Pancreas (tissue), 10 donors: ENCODE measurements at regions not wholly inside any gene's neighbourhood (a gene's known extent, or its start where the extent isn't known, plus 50 kb on each side); places are given as distances from the start of the nearest gene placed in this dataset.

Experiments
- ATAC-seq, 4 donors: fragments of 200-7000 bp; cut with Tn5 transposase; one replicate each; pipeline versions ENCODE4 v1.8.0 to v1.9.1; 2020; ENCODE audit warnings: mild to moderate bottlenecking in 4 of 4, moderate library complexity in 4 of 4
- DNase-seq, 6 donors: peaks; one replicate each; pipeline ENCODE4 v3.0.0-alpha.2; 2020
- FAIRE-seq: peaks from 2 replicates; lab custom pipeline; 2012; peaks lifted over from hg19 to GRCh38; lab: Jason Lieb, UNC
- H3K27ac ChIP-seq, 4 donors: fragments of 200-600 bp; sonication (generic); 1 replicate in 3 of 4; 2 replicates in 1 of 4; pipeline versions ENCODE4 v1.5.0 to v1.8.0; 2020
- H3K27me3 ChIP-seq, 4 donors: fragments of 200-600 bp; one replicate each; pipeline ENCODE4 v1.8.0; 2021
- H3K36me3 ChIP-seq, 3 donors: fragments of 200-600 bp; sonication (generic) in 1 of 3; one replicate each; pipeline versions ENCODE4 v1.5.0 to v1.8.0; 2020 to 2021
- H3K4me1 ChIP-seq, 3 donors: fragments of 200-600 bp; one replicate each; pipeline ENCODE4 v1.8.0; 2021
- H3K4me3 ChIP-seq, 4 donors: fragments of 200-600 bp; sonication (generic) in 2 of 4; one replicate each; pipeline versions ENCODE4 v1.5.0 to v1.8.0; 2020 to 2021
- H3K9me3 ChIP-seq, 4 donors: fragments of 200-600 bp; one replicate each; pipeline ENCODE4 v1.8.0; 2021
- WGBS, 2 donors: extraction: QIAGEN DNeasy Blood & Tissue Kit; methylation state at CpG; one replicate each; pipeline ENCODE4 v1.1.7; 2013; 5-methylcytosine and 5-hydroxymethylcytosine counted together
- intact Hi-C, 3 donors: fragments of 100-400 bp; cut with DNase I; formaldehyde crosslinking; loops; one replicate each; pipeline versions ENCODE4 v1.11.1 to v1.14.2; 2022
- TF ChIP-seq, protein P1 (sequence below), 4 donors: fragments of 200-600 bp; sonication (generic) in 3 of 4; IDR thresholded peaks; one replicate each; pipeline versions ENCODE4 v1.5.0 to v1.8.0; 2021; ENCODE audit warnings: antibody characterized with exemption in 4 of 4
- donor health status: healthy with polysubstance abuse.
- donor health status: DM: no; HTN: no; CAD: no; lungs with moderate emphysema.
- donor health status: DM: no; HTN: no; CAD: no.
- donor health status: control.
- donor health status: control.
- donor health status: Bipolar disorder and iron deficiency.
- donor health status: DM: yes; HTN: yes; CAD: no.
- donor health status: DM: no; HTN: no; CAD: no.
- donor health status: DM: no; HTN: no; CAD: no.
- donor health status: DM: yes; HTN: yes; CAD: no.

DNA sequence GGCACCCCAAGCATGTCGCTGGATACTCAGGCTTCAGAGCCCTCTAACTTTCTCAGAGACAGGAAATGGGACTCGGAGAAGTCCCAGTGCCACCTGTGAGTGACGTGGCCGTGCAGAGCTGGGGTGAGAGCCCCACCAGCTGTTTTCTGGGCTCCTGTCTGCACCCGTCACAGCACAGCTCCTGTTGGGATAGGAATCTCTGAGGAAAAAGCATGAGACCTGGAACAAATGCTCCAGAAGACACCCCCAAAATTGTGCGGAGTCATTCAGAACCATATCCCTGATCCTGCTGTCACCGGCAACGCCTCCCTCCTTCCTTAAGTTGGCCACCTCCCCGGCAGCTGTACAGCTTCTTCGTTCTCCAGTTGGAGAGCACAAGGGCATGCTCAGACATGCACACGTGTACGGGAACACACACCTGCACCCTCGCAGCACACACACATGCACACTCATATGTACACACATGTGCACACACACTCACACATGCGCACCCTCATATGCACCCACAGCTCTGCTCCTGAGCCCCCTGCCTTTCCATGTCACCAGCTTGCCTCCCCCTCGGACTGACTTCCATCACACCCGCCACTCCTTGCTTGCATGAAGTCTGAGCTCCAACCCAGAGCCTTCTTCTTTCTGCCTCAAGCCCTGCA, 1430.0 kb downstream of the BRD1 start:
- WGBS, 2 donors, result 59 to 71% methylated on average over 16 of the region's 16 CpGs
- TF ChIP-seq, protein P1, sequence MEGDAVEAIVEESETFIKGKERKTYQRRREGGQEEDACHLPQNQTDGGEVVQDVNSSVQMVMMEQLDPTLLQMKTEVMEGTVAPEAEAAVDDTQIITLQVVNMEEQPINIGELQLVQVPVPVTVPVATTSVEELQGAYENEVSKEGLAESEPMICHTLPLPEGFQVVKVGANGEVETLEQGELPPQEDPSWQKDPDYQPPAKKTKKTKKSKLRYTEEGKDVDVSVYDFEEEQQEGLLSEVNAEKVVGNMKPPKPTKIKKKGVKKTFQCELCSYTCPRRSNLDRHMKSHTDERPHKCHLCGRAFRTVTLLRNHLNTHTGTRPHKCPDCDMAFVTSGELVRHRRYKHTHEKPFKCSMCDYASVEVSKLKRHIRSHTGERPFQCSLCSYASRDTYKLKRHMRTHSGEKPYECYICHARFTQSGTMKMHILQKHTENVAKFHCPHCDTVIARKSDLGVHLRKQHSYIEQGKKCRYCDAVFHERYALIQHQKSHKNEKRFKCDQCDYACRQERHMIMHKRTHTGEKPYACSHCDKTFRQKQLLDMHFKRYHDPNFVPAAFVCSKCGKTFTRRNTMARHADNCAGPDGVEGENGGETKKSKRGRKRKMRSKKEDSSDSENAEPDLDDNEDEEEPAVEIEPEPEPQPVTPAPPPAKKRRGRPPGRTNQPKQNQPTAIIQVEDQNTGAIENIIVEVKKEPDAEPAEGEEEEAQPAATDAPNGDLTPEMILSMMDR (IDR thresholded peaks at IDR 0.05), result no peak
- Histone ChIP-seq H3K4me1 (no peaks in the 10 kb centered on the region), H3K9me3 (no peaks in the 10 kb centered on the region), H3K27ac (no peak overlapping the region), H3K4me3 (no peak overlapping the region), H3K27me3 (peaks cover 0 to 5% (median 0%) of the 10 kb centered on the region in 4 donors), H3K36me3 (no peaks in the 10 kb centered on the region)
- intact Hi-C loops, result no loop called here
- DNase-seq (no peak), FAIRE-seq (no peak), ATAC-seq (no peak)

DNA sequence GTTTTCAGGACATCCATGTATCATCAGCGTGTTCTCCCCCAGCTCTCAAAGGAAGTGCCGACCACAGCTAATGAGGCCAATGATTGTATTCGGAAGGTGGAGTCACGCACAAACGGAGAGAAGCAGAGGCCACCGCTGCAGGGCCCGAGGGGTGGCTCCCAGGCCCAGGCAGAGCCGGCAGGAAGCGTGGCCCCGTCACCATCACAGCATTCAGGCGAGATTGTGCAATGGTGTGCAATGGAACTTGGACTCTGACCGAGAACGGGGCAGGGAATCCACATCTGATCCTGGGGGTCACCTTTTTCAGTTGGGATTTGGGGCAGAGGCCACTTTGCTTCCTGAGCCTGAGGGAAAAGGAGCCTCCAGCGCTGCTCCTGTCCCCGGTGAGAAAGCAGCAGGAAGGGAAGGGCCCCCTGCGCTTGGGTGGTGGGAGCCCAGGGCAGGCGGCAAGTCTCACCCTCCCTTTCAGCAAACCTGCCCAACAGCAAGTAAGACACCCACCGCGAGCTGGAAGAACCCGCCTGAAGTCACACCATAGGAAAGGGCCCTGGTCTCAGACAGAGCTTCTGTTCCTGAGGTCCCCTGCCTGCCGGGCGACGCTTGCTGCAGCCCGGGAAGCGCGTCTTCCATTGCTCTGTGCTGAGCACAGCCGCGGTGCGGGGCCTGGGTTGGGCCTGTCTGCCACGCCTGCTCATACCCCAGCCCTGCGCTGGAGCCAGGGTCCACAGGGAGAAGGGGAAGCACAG, 1430.7 kb downstream of the BRD1 start:
- ATAC-seq, result no peak
- no peaks in the 10 kb centered on the region for H3K36me3 ChIP-seq
- no peaks in the 10 kb centered on the region for H3K9me3 ChIP-seq
- DNase-seq, result no peak
- TF ChIP-seq, protein P1 (IDR thresholded peaks at IDR 0.05), result no peak
- no peak overlapping the region for H3K4me3 ChIP-seq
- 65 to 75% methylated on average over 31 of the region's 31 CpGs for WGBS, 2 donors
- H3K4me1 ChIP-seq, result no peaks in the 10 kb centered on the region
- peaks cover 0 to 5% (median 0%) of the 10 kb centered on the region in 4 donors for H3K27me3 ChIP-seq
- intact Hi-C loops, result no loop called here
- no peak overlapping the region for H3K27ac ChIP-seq
- no peak for FAIRE-seq

DNA sequence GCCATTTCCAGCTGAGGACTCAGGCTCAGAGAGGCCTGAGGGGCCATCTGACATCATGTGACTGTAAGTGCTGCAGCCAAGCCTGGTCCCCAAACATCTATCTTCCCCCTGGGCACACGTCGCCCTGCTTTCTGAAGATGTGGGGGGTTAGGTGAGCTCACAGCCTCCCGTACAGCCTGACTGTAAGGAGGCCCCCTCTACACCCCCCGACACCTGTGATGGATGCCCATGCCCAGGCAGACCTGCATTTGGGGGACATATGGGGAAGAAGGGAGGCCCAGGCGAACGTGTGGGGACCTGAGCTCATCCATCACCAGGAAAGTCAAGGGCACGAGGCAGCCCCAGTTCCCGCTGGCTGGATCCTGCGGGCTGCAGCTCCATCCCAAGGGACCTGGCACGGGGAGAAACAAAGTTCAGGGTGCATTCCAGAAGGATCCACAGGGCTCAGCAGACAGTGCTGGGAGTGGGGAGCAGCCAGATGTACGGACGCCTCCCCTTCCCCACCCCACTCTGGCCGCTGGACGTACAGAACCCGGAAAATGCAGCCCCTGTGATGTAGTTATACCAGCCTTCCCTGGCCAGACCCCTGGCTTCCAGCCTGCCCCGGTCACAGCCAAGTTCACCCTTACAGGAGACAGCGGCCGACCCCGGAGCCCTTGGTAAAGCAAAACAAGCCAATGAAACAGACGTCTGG, 1431.4 kb downstream of the BRD1 start:
- H3K4me3 ChIP-seq, result no peak overlapping the region
- intact Hi-C loops, result no loop called here
- no peaks in the 10 kb centered on the region for H3K4me1 ChIP-seq
- 53 to 71% methylated on average over 20 of the region's 20 CpGs for WGBS, 2 donors
- no peaks in the 10 kb centered on the region for H3K36me3 ChIP-seq
- TF ChIP-seq, protein P1 (IDR thresholded peaks at IDR 0.05), result no peak
- FAIRE-seq (no peak), ATAC-seq (no peak), DNase-seq (peak in 1 of 6 donors; percentile 13)
- peaks cover 0 to 5% (median 0%) of the 10 kb centered on the region in 4 donors for H3K27me3 ChIP-seq
- H3K27ac ChIP-seq, result no peak overlapping the region
- no peaks in the 10 kb centered on the region for H3K9me3 ChIP-seq

DNA sequence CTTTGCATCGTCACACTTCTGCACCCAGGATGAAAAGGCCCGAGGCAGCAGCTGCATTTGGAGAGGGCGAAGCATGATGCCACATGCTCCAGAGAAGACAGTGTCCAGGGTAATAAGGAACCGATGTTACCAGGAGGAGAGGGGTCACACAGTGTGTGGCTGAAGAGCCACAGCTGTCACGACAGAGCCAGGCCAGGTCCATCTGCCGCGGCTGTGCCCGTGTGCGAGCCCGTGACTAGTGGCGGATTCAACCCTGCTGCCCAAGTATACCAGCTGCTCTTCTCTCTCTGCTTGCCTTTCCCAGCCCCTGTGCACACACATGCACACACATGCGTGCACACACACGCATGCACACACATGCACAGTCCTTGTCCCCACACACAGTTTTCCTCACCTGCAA, 1432.5 kb downstream of the BRD1 start:
- no peak overlapping the region for H3K27ac ChIP-seq
- intact Hi-C loops, result no loop called here
- WGBS, 2 donors, result 61 to 89% methylated on average over 13 of the region's 13 CpGs
- H3K9me3 ChIP-seq, result no peaks in the 10 kb centered on the region
- FAIRE-seq (no peak), ATAC-seq (no peak), DNase-seq (no peak)
- H3K27me3 ChIP-seq, result peaks cover 0 to 5% (median 0%) of the 10 kb centered on the region in 4 donors
- H3K36me3 ChIP-seq, result no peaks in the 10 kb centered on the region
- TF ChIP-seq, protein P1 (IDR thresholded peaks at IDR 0.05), result no peak
- H3K4me1 ChIP-seq, result no peaks in the 10 kb centered on the region
- no peak overlapping the region for H3K4me3 ChIP-seq
